Aorta (tissue), 5 donors: ENCODE measurements at regions not wholly inside any gene's neighbourhood (a gene's known extent, or its start where the extent isn't known, plus 50 kb on each side); places are given as distances from the start of the nearest gene placed in this dataset.

ENCODE experiments used
- ATAC-seq: fragments of 200-7000 bp; cut with Tn5 transposase; one replicate; pipeline ENCODE4 v1.9.1; 2022; ENCODE audit warnings: moderate library complexity; ENCODE audit not compliant: low FRiP score
- DNase-seq, 2 donors: peaks; one replicate each; pipeline ENCODE4 v3.0.0-alpha.2; 2020
- H3K27ac ChIP-seq, 2 donors: one replicate each; pipeline ENCODE4 v1.5.1; 2013; ENCODE audit warnings: low read length in 2 of 2, mild to moderate bottlenecking in 2 of 2, moderate library complexity in 2 of 2, control low read depth in 1 of 2, inconsistent platforms in 1 of 2, low read depth in 1 of 2
- H3K27me3 ChIP-seq, 2 donors: one replicate each; pipeline ENCODE4 v1.6.1; 2013; ENCODE audit warnings: control low read depth in 1 of 2, low read length in 1 of 2, mild to moderate bottlenecking in 1 of 2, moderate library complexity in 1 of 2; ENCODE audit not compliant: insufficient read depth in 2 of 2, control insufficient read depth in 1 of 2
- H3K36me3 ChIP-seq, 2 donors: one replicate each; pipeline ENCODE4 v1.6.1; 2013; ENCODE audit warnings: control low read depth in 1 of 2, low read length in 1 of 2, mild to moderate bottlenecking in 1 of 2; ENCODE audit not compliant: insufficient read depth in 2 of 2, control insufficient read depth in 1 of 2
- H3K4me1 ChIP-seq, 2 donors: one replicate each; pipeline ENCODE4 v1.6.1; 2013; ENCODE audit warnings: low read length in 2 of 2, control low read depth in 1 of 2, mild to moderate bottlenecking in 1 of 2, moderate library complexity in 1 of 2; ENCODE audit not compliant: insufficient read depth in 2 of 2, control insufficient read depth in 1 of 2
- H3K4me3 ChIP-seq, 2 donors: one replicate each; pipeline ENCODE4 v1.5.1; 2013; ENCODE audit warnings: low read length in 2 of 2, control low read depth in 1 of 2, mild to moderate bottlenecking in 1 of 2
- H3K9me3 ChIP-seq: one replicate; pipeline ENCODE4 v1.6.1; 2013; ENCODE audit warnings: mild to moderate bottlenecking, low read length; ENCODE audit not compliant: control insufficient read depth
- WGBS, 2 donors: extraction: QIAGEN DNeasy Blood & Tissue Kit; methylation state at CpG; one replicate each; pipeline ENCODE4 v1.1.7; 2013; 5-methylcytosine and 5-hydroxymethylcytosine counted together
- intact Hi-C, 2 donors: fragments of 100-400 bp; cut with DNase I; formaldehyde crosslinking; loops; one replicate each; pipeline versions ENCODE4 v1.14.2 to v1.15.0; 2022
- donor health status: healthy with polysubstance abuse.
- donor health status: Bipolar disorder and iron deficiency.
- donor health status: DM: no; HTN: no; CAD: no.
- donor health status: DM: no; HTN: no; CAD: no.
- donor health status: DM: yes; HTN: yes; CAD: no.

DNA sequence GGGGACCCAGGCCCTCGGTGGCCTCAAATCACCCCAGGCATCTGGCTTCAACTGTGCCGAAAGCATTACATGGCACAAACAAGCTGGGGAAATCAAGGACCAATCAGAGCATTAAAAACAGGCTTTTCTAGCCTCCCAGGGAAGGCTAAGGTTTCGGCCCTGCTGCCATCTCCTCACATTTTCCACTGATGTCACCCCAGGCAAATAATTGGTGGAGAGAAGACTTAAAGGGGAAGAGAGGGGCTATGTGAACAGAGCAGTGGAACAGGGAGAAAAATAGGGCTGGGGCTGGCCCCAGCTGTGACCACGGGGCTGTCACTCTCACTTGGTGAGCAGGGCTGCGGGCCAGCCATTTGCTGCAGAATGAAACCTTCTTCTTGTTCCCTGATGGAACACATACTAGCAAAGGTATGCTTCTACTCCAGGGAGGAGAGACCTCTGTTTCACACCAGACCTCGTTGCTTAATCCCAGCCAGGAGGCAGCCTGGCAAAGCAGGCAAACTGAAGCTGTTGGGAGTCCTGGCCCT, 581.3 kb downstream of the SOX6 start:
- Histone ChIP-seq H3K36me3 (no peaks in the 10 kb centered on the region), H3K4me3 (no peak overlapping the region), H3K27ac (peak overlapping the region in 1 of 2 donors; percentile 56), H3K27me3 (no peaks in the 10 kb centered on the region), H3K9me3 (no peaks in the 10 kb centered on the region), H3K4me1 (peaks cover 0 to 5% of the 10 kb centered on the region in 2 donors)
- peak; percentile 55 for ATAC-seq
- DNase-seq: no peak
- intact Hi-C loops: no loop called here
- 12 to 14% methylated on average over 6 of the region's 6 CpGs for WGBS, 2 donors

GRCh38 chr11:15775797-15776196, 580.5 kb downstream of the SOX6 start:
- Histone ChIP-seq H3K36me3 (no peaks in the 10 kb centered on the region), H3K27ac (no peak overlapping the region), H3K9me3 (no peaks in the 10 kb centered on the region), H3K4me1 (peaks cover 0 to 5% of the 10 kb centered on the region in 2 donors), H3K27me3 (no peaks in the 10 kb centered on the region), H3K4me3 (no peak overlapping the region)
- 74 to 75% methylated on average over 2 of the region's 2 CpGs for WGBS, 2 donors
- no peak for ATAC-seq
- intact Hi-C loops: no loop called here
- no peak for DNase-seq

DNA sequence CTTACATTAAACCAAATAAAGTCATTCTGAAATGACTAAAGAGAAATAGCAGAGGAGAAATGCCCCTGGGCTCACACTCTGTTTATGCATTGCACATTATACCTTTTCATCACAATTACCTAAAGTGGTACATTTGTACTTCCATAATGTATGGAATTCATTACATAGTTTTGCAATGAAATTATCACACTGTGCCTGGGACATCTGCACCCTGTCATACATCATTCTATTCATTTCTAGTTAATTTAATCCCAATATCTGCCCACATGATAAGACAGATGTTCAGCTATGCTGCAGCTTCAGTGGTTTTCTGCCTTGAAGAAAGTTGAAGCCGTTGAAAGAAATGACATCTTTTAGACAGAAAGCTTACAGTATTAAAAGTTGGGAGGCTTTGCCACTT, 580.0 kb downstream of the SOX6 start:
- ATAC-seq (no peak), DNase-seq (no peak)
- 11 to 24% methylated on average over 1 of the region's 1 CpG for WGBS, 2 donors
- intact Hi-C loops: no loop called here
- Histone ChIP-seq H3K9me3 (no peaks in the 10 kb centered on the region), H3K27ac (no peak overlapping the region), H3K36me3 (no peaks in the 10 kb centered on the region), H3K4me3 (no peak overlapping the region), H3K4me1 (peaks cover 0 to 5% of the 10 kb centered on the region in 2 donors), H3K27me3 (no peaks in the 10 kb centered on the region)

DNA sequence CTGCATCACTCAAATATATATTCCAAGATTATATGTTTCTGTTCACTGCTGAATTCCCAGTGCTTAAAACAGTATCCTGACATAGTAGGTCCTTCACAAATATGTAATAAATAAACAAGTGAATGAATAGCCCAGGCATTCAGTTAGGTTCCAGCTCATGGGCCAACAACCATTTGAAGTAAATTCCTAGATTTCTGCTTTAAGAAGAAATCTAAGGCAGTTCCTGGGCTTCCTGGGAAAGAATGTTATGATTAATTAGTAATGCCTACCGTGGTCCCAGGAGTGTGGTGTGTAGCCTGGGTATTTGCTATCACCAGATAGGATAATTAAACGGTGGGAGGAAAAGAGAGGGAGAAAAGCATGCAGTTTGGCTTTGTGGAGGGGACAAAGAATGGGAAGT, 576.8 kb downstream of the SOX6 start:
- no peaks in the 10 kb centered on the region for H3K27me3 ChIP-seq
- no peaks in the 10 kb centered on the region for H3K9me3 ChIP-seq
- no peak overlapping the region for H3K4me3 ChIP-seq
- intact Hi-C loops: no loop called here
- ATAC-seq (no peak), DNase-seq (no peak)
- H3K36me3 ChIP-seq: no peaks in the 10 kb centered on the region
- H3K4me1 ChIP-seq: peaks cover 0 to 5% of the 10 kb centered on the region in 2 donors
- H3K27ac ChIP-seq: no peak overlapping the region
- 4 to 12% methylated on average over 2 of the region's 2 CpGs for WGBS, 2 donors

DNA sequence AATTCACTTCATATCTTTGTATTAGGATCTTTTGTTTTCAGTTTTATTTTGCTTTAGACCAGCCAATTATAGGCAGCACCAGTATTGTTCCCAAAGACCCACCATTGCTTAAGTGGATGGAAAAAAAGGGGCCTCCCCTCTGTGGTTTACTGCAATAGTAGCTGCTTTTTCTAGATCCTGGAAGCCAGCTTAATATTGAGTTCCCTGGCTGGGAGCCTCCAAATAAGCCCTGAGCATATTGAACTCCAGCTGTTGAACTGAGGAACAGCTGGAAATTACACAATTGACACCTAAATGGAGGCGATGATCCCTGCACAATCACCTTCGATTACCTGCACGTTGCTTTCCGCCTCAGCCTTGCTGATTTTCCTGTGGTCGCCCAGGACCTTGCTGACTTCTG, 576.0 kb downstream of the SOX6 start:
- peaks cover 0 to 2% of the 10 kb centered on the region in 2 donors for H3K4me1 ChIP-seq
- H3K4me3 ChIP-seq: no peak overlapping the region
- no peak overlapping the region for H3K27ac ChIP-seq
- H3K36me3 ChIP-seq: no peaks in the 10 kb centered on the region
- WGBS, 2 donors: 86 to 90% methylated on average over 5 of the region's 5 CpGs
- DNase-seq (no peak), ATAC-seq (no peak)
- no peaks in the 10 kb centered on the region for H3K9me3 ChIP-seq
- intact Hi-C loops: no loop called here
- no peaks in the 10 kb centered on the region for H3K27me3 ChIP-seq

DNA sequence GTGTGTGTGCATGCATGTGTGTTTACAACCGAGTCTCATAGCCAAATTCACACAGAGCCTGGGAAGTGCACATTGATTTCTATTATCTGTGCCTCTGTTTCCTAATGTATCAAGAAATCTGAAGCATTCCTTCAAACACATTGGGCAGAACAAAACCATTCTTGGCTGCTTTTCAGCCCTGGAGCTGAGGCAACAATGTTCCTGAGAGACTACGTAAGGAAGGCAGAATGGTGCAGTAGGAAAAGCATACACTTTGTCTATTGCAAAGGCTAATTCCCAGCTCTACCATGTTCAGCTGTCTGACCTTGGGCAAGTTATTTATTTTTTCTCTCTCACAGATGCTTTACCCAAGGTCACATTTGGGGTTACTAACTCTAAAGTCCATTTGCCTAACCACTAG, 575.5 kb downstream of the SOX6 start:
- Histone ChIP-seq H3K4me3 (no peak overlapping the region), H3K27ac (no peak overlapping the region), H3K9me3 (no peaks in the 10 kb centered on the region), H3K4me1 (peaks cover 0 to 2% of the 10 kb centered on the region in 2 donors), H3K36me3 (no peaks in the 10 kb centered on the region), H3K27me3 (no peaks in the 10 kb centered on the region)
- DNase-seq: no peak
- intact Hi-C loops: no loop called here
- no peak for ATAC-seq
- 42 to 57% methylated on average over 2 of the region's 2 CpGs for WGBS, 2 donors

DNA sequence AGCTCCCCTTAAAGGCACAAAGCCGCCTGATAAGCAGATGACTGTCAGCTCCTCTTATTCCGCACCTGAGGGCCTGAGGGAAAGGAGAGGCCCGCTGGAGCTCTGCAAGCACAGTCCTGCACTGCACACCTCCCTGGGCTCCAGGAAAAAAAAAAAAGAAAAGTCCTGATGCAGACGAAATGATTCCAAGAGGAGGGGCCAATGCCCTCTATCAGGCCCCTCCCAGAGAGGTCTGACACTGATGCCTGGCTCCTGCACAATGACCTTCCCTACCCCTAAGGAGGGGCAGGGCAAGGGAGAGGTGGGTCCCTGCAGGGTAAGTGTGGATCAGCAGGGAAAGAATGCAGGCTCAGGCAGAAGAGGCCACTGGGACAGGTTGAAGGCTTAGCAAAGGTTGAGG, 572.7 kb downstream of the SOX6 start:
- Histone ChIP-seq H3K4me3 (no peak overlapping the region), H3K27ac (no peak overlapping the region), H3K9me3 (no peaks in the 10 kb centered on the region), H3K4me1 (peaks cover 0 to 2% of the 10 kb centered on the region in 2 donors), H3K36me3 (no peaks in the 10 kb centered on the region), H3K27me3 (no peaks in the 10 kb centered on the region)
- intact Hi-C loops: no loop called here
- 56 to 63% methylated on average over 4 of the region's 4 CpGs for WGBS, 2 donors
- ATAC-seq: no peak
- no peak for DNase-seq

DNA sequence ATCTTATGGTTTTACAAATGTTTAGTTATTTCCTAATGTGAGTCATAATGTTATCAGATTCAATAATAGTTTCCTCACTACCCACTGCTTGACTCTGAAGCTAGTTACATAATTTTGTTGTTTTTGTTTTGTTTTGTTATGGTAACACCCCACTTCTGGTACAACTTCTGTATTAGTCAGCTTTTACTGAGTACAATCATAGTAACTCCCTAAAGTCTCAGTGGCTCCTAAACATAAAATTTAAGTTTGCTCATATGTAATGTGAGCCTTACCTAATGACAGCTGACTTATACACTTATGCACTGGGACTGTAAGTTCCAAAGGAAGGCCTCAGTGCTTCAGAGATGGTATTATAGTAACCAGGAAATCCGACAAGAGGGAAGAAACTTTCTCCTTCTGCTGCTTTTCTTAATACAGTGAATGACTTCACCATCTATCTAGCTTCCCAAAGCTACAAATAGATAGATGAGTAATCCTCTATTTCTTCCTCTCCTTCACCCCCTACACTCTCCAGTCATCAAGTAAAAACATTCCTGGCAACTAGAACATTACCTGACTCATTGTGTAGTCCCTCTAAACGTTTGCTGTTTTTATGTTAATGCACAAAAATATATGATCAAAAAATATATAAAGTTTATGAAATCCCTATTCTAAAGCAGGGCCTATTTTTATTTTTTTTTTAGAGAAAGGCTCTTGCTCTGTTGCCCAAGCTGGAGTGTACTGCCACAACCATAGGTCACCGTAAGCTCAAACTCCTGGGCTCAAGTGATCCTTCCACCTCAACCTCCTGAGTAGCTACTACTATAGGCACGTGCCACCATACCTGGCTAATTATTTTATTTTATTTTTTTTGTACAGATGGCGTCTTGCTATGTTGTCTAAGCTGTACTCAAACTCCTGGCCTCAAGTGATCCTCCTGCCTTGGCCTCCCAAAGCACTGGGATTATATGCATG, 563.0 kb downstream of the SOX6 start:
- H3K4me3 ChIP-seq: no peak overlapping the region
- H3K36me3 ChIP-seq: no peaks in the 10 kb centered on the region
- WGBS, 2 donors: 61% methylated on average over 5 of the region's 5 CpGs
- H3K27me3 ChIP-seq: no peaks in the 10 kb centered on the region
- ATAC-seq: peak; percentile 48
- H3K4me1 ChIP-seq: peaks cover 0 to 6% of the 10 kb centered on the region in 2 donors
- intact Hi-C loops: no loop called here
- H3K27ac ChIP-seq: peak overlapping the region in 1 of 2 donors; percentile 26
- DNase-seq: no peak
- H3K9me3 ChIP-seq: no peaks in the 10 kb centered on the region
